Astrocyte of the hippocampus (primary cell): ENCODE measurements at regions not wholly inside any gene's neighbourhood (a gene's known extent, or its start where the extent isn't known, plus 50 kb on each side); places are given as distances from the start of the nearest gene placed in this dataset.

Experiments
- DNase-seq: peaks from one replicate; pipeline ENCODE4 v3.0.0; 2011; ENCODE audit warnings: low read depth, low spot score

DNA sequence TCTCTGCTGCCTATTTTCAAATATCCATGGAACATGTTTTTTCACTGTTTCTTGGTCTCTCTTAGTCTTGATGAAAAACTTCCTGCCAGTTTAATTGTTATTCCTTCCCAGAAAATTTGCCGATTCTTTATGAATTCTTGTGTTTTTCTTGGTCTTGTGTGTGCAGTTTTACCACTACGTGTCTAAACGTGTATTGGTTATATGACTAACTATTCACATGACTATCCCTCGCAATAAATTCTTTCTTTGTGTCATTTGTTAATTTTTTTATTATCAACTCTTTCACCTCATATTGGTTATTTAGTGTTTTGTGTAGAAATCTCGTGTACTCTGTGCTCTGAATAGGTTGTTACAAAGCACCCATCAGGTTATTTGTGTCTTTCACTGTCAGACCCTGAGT, 315.4 kb downstream of the HAO1 start:
- no peak for DNase-seq

DNA sequence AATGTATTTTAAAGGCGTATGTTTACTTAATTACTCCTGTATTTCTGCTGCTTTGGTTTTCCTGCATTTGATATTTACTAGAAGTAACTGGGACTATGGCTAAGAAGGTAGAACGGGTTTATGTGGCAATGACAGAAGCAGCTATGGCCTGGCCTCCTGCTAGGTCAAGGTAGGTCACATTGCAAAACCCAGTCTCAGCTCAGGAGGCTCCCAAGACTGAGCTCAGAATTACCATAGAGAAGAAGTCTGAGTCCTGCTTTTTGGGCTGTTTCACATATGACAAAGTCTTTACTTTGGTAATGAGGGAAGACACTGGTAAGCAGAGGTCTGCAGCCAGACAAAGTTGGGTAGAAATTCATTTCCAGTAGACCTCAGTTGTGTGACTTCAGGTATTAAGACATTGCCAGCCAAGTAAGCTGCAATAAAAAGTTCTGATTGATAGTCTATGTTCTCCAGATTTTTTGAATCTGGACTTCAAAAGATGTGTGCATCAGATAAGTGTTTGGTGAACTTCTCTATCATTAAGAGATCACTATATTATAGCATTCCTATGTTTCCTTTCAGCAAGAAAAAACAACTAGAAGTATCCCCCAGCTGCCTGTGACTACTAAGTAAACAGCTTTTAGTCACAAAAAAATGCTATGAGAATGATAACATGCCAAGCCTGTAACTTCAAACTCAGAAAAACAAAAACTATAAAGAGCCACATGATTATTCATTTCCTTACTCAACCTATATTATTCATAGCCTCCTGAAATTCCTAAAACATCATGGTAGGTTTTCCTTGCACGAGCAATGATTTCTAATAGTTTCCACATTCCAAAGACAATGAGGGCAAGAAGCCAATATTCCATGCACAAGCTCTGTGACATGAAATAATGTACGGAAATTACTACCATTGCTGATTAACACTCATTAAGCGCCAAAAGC, 312.3 kb downstream of the HAO1 start:
- peak; percentile 4 for DNase-seq

DNA sequence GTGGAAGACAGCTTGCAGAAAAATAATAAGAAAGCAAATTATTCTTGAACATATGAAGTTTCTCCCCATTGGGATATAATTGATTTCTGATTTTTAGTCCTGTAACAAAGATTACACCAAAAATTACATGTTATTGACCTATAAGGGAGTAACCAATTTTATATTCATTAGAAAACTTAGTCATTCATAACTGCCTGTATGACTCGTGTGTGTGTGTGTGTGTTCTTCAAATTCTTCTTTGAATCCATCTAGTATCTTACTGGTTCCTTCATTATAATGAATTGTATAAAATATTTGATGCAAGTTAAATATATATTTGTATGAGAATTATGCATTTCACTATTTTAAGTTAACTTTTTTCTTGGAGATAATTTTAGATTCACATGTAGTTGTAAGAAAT, 310.4 kb downstream of the HAO1 start:
- no peak for DNase-seq

DNA sequence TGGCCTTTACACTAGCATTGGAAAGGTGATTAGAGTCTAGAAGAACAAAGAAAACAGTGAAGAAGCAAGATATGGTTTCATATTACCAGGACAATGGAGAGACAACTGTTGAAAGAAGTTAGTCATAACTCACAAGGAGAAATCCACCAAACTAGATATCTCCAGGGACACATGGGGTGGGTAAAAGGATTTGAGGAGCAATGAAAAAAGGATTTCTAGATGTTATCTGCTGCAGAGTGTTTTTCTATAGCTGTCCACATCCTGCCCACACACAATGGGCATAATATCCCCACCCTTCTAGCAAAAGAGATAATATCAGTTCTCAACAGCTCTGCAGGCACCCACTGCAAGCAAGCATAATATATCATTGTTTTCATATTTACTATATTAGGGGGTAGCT, 303.1 kb downstream of the HAO1 start:
- no peak for DNase-seq

- DNase-seq, result no peak
Measured at GRCh38 chr20:7650086-7650879, 290.0 kb downstream of the HAO1 start.

- no peak for DNase-seq
Measured at GRCh38 chr20:7654231-7654630, 286.0 kb downstream of the HAO1 start.

DNA sequence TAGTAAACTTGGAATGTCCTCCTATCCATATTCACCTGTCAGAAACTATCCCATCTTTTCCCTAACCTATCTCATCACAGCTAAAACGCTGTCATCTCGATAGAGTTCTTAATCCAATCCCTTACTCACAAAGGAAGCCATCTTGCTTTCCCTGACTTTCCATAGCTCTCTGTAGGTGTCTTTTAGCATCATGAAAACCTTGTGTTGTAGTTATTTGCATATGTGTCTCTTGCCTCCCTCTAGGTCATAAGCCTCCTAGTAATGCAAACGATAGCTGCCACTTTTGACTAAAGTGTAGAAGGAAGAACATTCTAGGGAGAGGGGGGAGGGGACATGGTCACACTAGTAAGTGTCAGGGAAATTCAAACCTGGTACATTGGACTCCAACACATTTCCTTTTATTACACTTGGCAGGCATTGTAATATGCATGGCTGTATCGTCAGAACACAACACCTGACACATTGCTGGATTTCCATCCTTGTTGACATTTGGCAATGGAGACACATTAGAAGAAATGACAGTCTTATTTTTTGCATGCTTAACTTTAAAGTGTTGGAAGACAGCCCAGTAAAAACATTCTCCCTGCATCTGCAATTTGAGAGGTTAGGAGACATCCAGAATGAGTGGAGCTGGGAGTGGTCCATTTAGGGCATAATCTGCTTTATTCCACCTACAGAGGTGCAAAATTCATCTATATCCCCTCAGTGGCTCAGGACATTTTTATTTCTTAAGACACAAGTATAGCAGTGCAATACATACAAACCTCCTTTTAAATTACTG, 283.4 kb downstream of the HAO1 start:
- DNase-seq, result no peak

- DNase-seq, result no peak
Measured at GRCh38 chr20:7657569-7657968, 282.7 kb downstream of the HAO1 start.

- DNase-seq, result no peak
Measured at GRCh38 chr20:7660165-7660564, 280.1 kb downstream of the HAO1 start.

DNA sequence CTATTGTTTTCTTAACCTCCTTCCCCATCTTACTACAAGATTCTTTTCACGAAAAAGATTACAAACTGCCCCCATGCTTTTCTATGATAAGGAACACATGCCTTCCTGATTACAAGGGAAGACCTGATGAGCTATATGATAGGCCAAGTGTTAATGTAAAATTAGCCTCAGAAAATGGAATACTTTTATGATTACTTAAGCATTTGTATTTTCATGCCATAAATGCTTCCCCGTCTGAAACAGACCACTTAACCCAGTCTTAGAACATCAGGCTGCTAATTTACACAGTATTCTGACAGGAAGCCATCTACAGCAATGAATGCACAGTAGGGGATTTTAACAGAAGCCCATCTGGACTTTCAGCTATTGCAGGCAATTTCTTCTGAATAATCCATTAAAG, 274.9 kb downstream of the HAO1 start:
- DNase-seq, result peak; percentile 11

DNA sequence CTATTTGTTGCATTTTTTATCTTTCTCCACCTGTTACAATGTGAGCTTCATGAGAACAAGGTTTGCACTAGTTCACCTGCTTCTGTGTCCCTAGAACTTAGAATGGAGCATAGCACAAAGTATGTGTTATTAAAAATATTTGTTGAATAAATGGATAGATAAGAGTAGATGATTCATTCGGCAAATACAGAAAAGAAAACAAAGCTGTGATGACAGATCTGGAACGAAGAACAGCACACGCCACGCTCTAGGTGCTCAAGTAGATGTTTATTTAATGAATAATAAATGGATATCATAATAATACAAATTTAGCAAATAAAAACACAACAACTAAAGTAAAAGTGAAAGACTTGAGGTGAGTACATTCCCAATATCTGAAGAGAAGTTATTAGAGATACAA, 273.1 kb downstream of the HAO1 start:
- no peak for DNase-seq

GRCh38 chr20:7672571-7672970, 267.7 kb downstream of the HAO1 start:
- DNase-seq, result no peak

GRCh38 chr20:7673841-7674240, 266.4 kb downstream of the HAO1 start:
- DNase-seq, result peak; percentile 31

- DNase-seq, result no peak
Measured at GRCh38 chr20:7682916-7683315, 257.3 kb downstream of the HAO1 start.

- no peak for DNase-seq
Measured at GRCh38 chr20:7687065-7687464, 253.2 kb downstream of the HAO1 start.

GRCh38 chr20:7689151-7689550, 251.1 kb downstream of the HAO1 start:
- DNase-seq, result no peak

- no peak for DNase-seq
Measured at GRCh38 chr20:7691647-7692269, 248.5 kb downstream of the HAO1 start.

GRCh38 chr20:7692478-7692877, 247.8 kb downstream of the HAO1 start:
- DNase-seq, result no peak

DNA sequence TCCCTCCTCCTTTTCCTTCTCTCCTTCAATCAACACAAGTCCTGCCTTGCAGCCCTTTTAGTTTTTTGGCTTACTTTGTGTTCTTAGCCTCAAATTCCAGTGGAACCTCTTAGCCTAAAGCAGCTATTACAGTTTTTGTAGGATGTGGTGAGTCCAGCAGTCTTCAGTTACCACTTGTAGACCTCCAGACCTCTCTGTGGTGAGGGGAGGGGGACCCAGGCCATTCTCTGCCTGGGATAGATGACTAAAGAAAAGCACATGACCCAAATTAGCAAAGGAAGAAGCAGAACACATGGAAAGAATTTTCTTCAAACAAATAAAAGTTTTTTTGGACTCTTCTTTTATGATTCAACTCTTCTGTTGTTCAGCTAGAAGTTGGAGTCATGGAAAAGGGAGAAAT, 246.5 kb downstream of the HAO1 start:
- DNase-seq, result peak; percentile 25

- DNase-seq, result no peak
Measured at GRCh38 chr20:7695051-7695495, 245.2 kb downstream of the HAO1 start.

DNA sequence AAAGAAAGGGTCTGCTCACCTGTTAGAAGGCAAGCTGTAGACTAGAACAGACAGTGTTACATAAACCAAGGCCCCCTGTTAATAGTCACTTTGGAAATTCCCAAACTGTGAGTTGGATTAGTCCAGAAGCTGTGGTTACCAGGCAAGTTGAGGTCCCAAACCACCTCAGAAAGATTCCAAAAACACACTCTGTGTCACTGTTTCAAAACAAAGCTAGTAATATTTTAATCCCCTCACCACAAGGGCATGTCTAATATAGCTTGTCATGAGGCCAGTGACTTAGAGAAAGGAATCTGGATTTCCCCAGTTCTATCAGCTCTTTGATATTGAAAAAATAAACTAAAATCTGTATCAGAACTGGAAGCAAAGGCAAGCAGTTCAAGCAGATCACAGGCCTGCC, 244.6 kb downstream of the HAO1 start:
- peak; percentile 76 for DNase-seq
